H9 (cell line): ENCODE measurements at regions not wholly inside any gene's neighbourhood (a gene's known extent, or its start where the extent isn't known, plus 50 kb on each side); places are given as distances from the start of the nearest gene placed in this dataset.

Source experiments
- DNase-seq: peaks from one replicate; pipeline ENCODE4 v3.0.0-alpha.2; 2017
- H2AFZ ChIP-seq: one replicate; pipeline ENCODE4 v1.6.1; 2013; ENCODE audit warnings: mild to moderate bottlenecking, low read length, control low read depth, moderate library complexity
- H2AK5ac ChIP-seq: 2 replicates; pipeline ENCODE4 v1.6.1; 2013; ENCODE audit warnings: low read length, control low read depth, mixed read lengths; ENCODE audit not compliant: insufficient read length
- H2BK120ac ChIP-seq: one replicate; pipeline ENCODE4 v1.6.1; 2013; ENCODE audit warnings: low read depth, mild to moderate bottlenecking, low read length, control low read depth, inconsistent platforms; ENCODE audit not compliant: poor library complexity, severe bottlenecking
- H2BK12ac ChIP-seq: 2 replicates; pipeline ENCODE4 v1.6.1; 2013; ENCODE audit warnings: low read length, control low read depth, mixed read lengths, low read depth; ENCODE audit not compliant: insufficient read length
- H2BK15ac ChIP-seq: 2 replicates; pipeline ENCODE4 v1.6.1; 2013; ENCODE audit warnings: low read depth, low read length, control low read depth
- H2BK20ac ChIP-seq: one replicate; pipeline ENCODE4 v1.6.1; 2013; ENCODE audit warnings: low read depth, mild to moderate bottlenecking, low read length, control low read depth, inconsistent platforms; ENCODE audit not compliant: poor library complexity, severe bottlenecking
- H2BK5ac ChIP-seq: 2 replicates; pipeline ENCODE4 v1.6.1; 2013; ENCODE audit warnings: low read length, control low read depth, mixed read lengths; ENCODE audit not compliant: insufficient read length
- H3K14ac ChIP-seq: 2 replicates; pipeline ENCODE4 v1.6.1; 2013; ENCODE audit warnings: low read length, control low read depth; ENCODE audit not compliant: insufficient read depth
- H3K18ac ChIP-seq: 2 replicates; pipeline ENCODE4 v1.6.1; 2013; ENCODE audit warnings: low read depth, mild to moderate bottlenecking, mixed read lengths, low read length, control low read depth; ENCODE audit not compliant: insufficient read length
- H3K23ac ChIP-seq: 2 replicates; pipeline ENCODE4 v1.6.1; 2013; ENCODE audit warnings: low read length, control low read depth, mixed read lengths, low read depth; ENCODE audit not compliant: insufficient read length
- H3K23me2 ChIP-seq: 2 replicates; pipeline ENCODE4 v1.6.1; 2013; ENCODE audit warnings: low read depth, mild to moderate bottlenecking, mixed read lengths, low read length, control low read depth; ENCODE audit not compliant: insufficient read length, poor library complexity, severe bottlenecking
- H3K27ac ChIP-seq: 2 replicates; pipeline ENCODE4 v1.5.1; 2013; ENCODE audit warnings: low read length, control low read depth, mixed read lengths, low read depth; ENCODE audit not compliant: insufficient read length
- H3K27me3 ChIP-seq: 2 replicates; pipeline ENCODE4 v1.6.1; 2013; ENCODE audit warnings: low read length, control low read depth, inconsistent platforms; ENCODE audit not compliant: insufficient read depth
- H3K4ac ChIP-seq: 2 replicates; pipeline ENCODE4 v1.6.1; 2013; ENCODE audit warnings: low read depth, mild to moderate bottlenecking, control low read depth, inconsistent platforms, low read length, moderate library complexity
- H3K4me1 ChIP-seq: 2 replicates; pipeline ENCODE4 v1.6.1; 2013; ENCODE audit warnings: low read length, control low read depth, inconsistent platforms; ENCODE audit not compliant: insufficient read depth
- H3K4me2 ChIP-seq: 2 replicates; pipeline ENCODE4 v1.6.1; 2013; ENCODE audit warnings: low read length, control low read depth, mixed read lengths; ENCODE audit not compliant: insufficient read length, insufficient read depth
- H3K56ac ChIP-seq: 2 replicates; pipeline ENCODE4 v1.6.1; 2013; ENCODE audit warnings: low read depth, mild to moderate bottlenecking, mixed read lengths, low read length, control low read depth; ENCODE audit not compliant: insufficient read length
- H3K79me1 ChIP-seq: 2 replicates; pipeline ENCODE4 v1.6.1; 2013; ENCODE audit warnings: low read depth, mild to moderate bottlenecking, moderate library complexity, low read length, control low read depth, inconsistent platforms; ENCODE audit not compliant: insufficient read depth, poor library complexity, severe bottlenecking
- H3K79me2 ChIP-seq: 2 replicates; pipeline ENCODE4 v1.6.1; 2013; ENCODE audit warnings: low read length, control low read depth, inconsistent platforms; ENCODE audit not compliant: insufficient read depth
- H3K9ac ChIP-seq: 2 replicates; pipeline ENCODE4 v1.6.1; 2013; ENCODE audit warnings: low read length, control low read depth, mixed read lengths; ENCODE audit not compliant: insufficient read length; ENCODE audit errors: extremely low read depth
- H3K9me3 ChIP-seq: one replicate; pipeline ENCODE4 v1.6.1; 2013; ENCODE audit warnings: low read depth, low read length, inconsistent platforms; ENCODE audit not compliant: control insufficient read depth
- H3T11ph ChIP-seq: one replicate; pipeline ENCODE4 v1.6.1; 2013; ENCODE audit warnings: mild to moderate bottlenecking, low read length, control low read depth, inconsistent platforms
- H4K20me1 ChIP-seq: one replicate; pipeline ENCODE4 v1.6.1; 2013; ENCODE audit not compliant: control insufficient read depth, insufficient read length, insufficient read depth
- H4K5ac ChIP-seq: 2 replicates; pipeline ENCODE4 v1.6.1; 2013; ENCODE audit warnings: low read depth, mild to moderate bottlenecking, mixed read lengths, low read length, control low read depth; ENCODE audit not compliant: insufficient read length
- H4K8ac ChIP-seq: replicated peaks from 2 replicates; pipeline ENCODE4 v1.6.1; 2013; ENCODE audit warnings: low read length, control low read depth, mixed read lengths, low read depth; ENCODE audit not compliant: insufficient read length
- H4K91ac ChIP-seq: 2 replicates; pipeline ENCODE4 v1.6.1; 2013; ENCODE audit warnings: low read depth, mild to moderate bottlenecking, moderate library complexity, mixed read lengths, low read length, control low read depth; ENCODE audit not compliant: insufficient read length
- H3K27ac Mint-ChIP-seq, 3 experiments: 2 replicates in 2 of 3; 3 replicates in 1 of 3; pipeline ENCODE4 v1.8.0; 2020 to 2021; ENCODE audit warnings: mixed read lengths in 3 of 3, mild to moderate bottlenecking in 1 of 3, moderate library complexity in 1 of 3
- H3K27me3 Mint-ChIP-seq: 2 replicates; pipeline ENCODE4 v1.8.0; 2021; ENCODE audit warnings: low read depth, mild to moderate bottlenecking, moderate library complexity, mixed read lengths
- H3K36me3 Mint-ChIP-seq, 3 experiments: 2 replicates in 2 of 3; 3 replicates in 1 of 3; pipeline ENCODE4 v1.8.0; 2020 to 2021; ENCODE audit warnings: low read depth in 3 of 3, mixed read lengths in 3 of 3; ENCODE audit not compliant: insufficient read depth in 1 of 3
- H3K4me1 Mint-ChIP-seq, 2 experiments: 2 replicates each; pipeline ENCODE4 v1.8.0; 2020; ENCODE audit warnings: mixed read lengths in 2 of 2
- H3K4me3 Mint-ChIP-seq, 2 experiments: 2 replicates in 1 of 2; 3 replicates in 1 of 2; pipeline ENCODE4 v1.8.0; 2020 to 2021; ENCODE audit warnings: mild to moderate bottlenecking in 2 of 2, mixed read lengths in 2 of 2, moderate library complexity in 1 of 2
- H3K9me3 Mint-ChIP-seq, 2 experiments: 2 replicates in 1 of 2; 3 replicates in 1 of 2; pipeline ENCODE4 v1.8.0; 2020; ENCODE audit warnings: mild to moderate bottlenecking in 2 of 2, mixed read lengths in 2 of 2, moderate library complexity in 1 of 2
- CTCF ChIP-seq: fragments of 200-600 bp; sonication (generic); conservative IDR thresholded peaks from 3 replicates; pipeline ENCODE4 v1.8.0; 2021; ENCODE audit warnings: antibody characterized with exemption, mild to moderate bottlenecking
- WGBS: extraction: QIAGEN DNeasy Blood & Tissue Kit; methylation state at CpG from one replicate; pipeline ENCODE4 v1.1.7; 2013; ENCODE audit warnings: missing lambda C conversion rate, low lambda C conversion rate, mixed read lengths; ENCODE audit not compliant: insufficient read length; ENCODE audit errors: extremely low coverage; 5-methylcytosine and 5-hydroxymethylcytosine counted together

- Histone ChIP-seq H3K4me2 (no peak overlapping the region), H3K4ac (no peak overlapping the region), H4K8ac (no peak overlapping the region), H3K14ac (no peak overlapping the region), H4K20me1 (no peaks in the 10 kb centered on the region), H2AFZ (no peak overlapping the region), H3K79me2 (no peaks in the 10 kb centered on the region), H3K23ac (no peak overlapping the region), H3K9ac (no peak overlapping the region), H2BK12ac (no peak overlapping the region), H3K56ac (no peak overlapping the region), H3K23me2 (no peaks in the 10 kb centered on the region), H4K91ac (no peak overlapping the region), H2BK120ac (no peak overlapping the region), H2BK20ac (no peak overlapping the region), H3K9me3 (peaks cover 9% of the 10 kb centered on the region), H3K27me3 (no peaks in the 10 kb centered on the region), H2AK5ac (no peak overlapping the region), H3K18ac (no peak overlapping the region), H2BK15ac (no peak overlapping the region), H2BK5ac (no peak overlapping the region), H4K5ac (no peak overlapping the region), H3K27ac (no peak overlapping the region), H3T11ph (no peak overlapping the region), H3K79me1 (no peaks in the 10 kb centered on the region), H3K4me1 (no peaks in the 10 kb centered on the region)
- Mint-ChIP-seq H3K9me3 (peaks cover 36 to 46% of the 10 kb centered on the region in 2 experiments), H3K27me3 (peaks cover 32% of the 10 kb centered on the region), H3K36me3 (peaks cover 5 to 31% (median 17%) of the 10 kb centered on the region in 3 experiments), H3K4me3 (no peak overlapping the region), H3K4me1 (peaks cover 0 to 5% of the 10 kb centered on the region in 2 experiments; a peak in 2 of 4 replicates), H3K27ac (no peak overlapping the region)
- no peak for TF ChIP-seq CTCF
- no peak for DNase-seq
- no CpG with 5 or more reads among the region's 1 CpG for WGBS
Measured at GRCh38 chr1:68617942-68618341, 121.1 kb upstream of the DEPDC1 start.
